ENCODE measurements at regions not wholly inside any gene's neighbourhood (a gene's known extent, or its start where the extent isn't known, plus 50 kb on each side); places are given as distances from the start of the nearest gene placed in this dataset.
A peak's percentile ranks its signal among the peaks of the same experiment; 100 is the strongest.

- H3K79me1 ChIP-seq (replicated peaks; ENCODE audit: low read length, poor library complexity, severe bottlenecking), result no peaks in the 10 kb centered on the region
- H2BK5ac ChIP-seq (ENCODE audit: low read depth, low read length, poor library complexity, severe bottlenecking), result no peak overlapping the region
- no peak overlapping the region for H3K18ac ChIP-seq (ENCODE audit: low read depth in 1 of 2, low read length in 2 of 2)
- H3K4me3 ChIP-seq (ENCODE audit: insufficient read depth in 1 of 2, low read depth in 1 of 2, low read length in 2 of 2), result peak overlapping the region in 1 of 2 experiments; percentile 34
- H3K27ac ChIP-seq (ENCODE audit: low read length, poor library complexity, severe bottlenecking), result no peak overlapping the region
- H3K4ac ChIP-seq (ENCODE audit: low read depth in 1 of 2, low read length in 2 of 2), result peak overlapping the region in 1 of 2 experiments; percentile 73
- no peak overlapping the region for H4K8ac ChIP-seq (ENCODE audit: low read length)
- H2BK120ac ChIP-seq (ENCODE audit: low read depth, low read length), result no peak overlapping the region
- no peaks in the 10 kb centered on the region for H3K9me3 ChIP-seq (ENCODE audit: control insufficient read depth, low read length)
- no peak overlapping the region for H2BK15ac ChIP-seq (ENCODE audit: low read depth, poor library complexity, severe bottlenecking)
- no peak overlapping the region for H2AFZ ChIP-seq (ENCODE audit: low read depth, low read length)
- H4K91ac ChIP-seq (ENCODE audit: low read length), result no peak overlapping the region
- 59% methylated on average over 1 of the region's 1 CpG for WGBS
- no peak for DNase-seq
- no peak overlapping the region for H3K4me2 ChIP-seq (ENCODE audit: low read length, poor library complexity, severe bottlenecking)
- peak overlapping the region in 1 of 2 experiments; percentile 98 for H3K23ac ChIP-seq (ENCODE audit: low read length in 2 of 2)
- no peaks in the 10 kb centered on the region for H3K27me3 ChIP-seq (ENCODE audit: control insufficient read depth in 1 of 2, insufficient read depth in 1 of 2, low read length in 2 of 2)
- peak overlapping the region; percentile 70 for H3K9ac ChIP-seq (ENCODE audit: low read length)
- peak overlapping the region in 1 of 2 experiments; percentile 39 for H2BK12ac ChIP-seq (ENCODE audit: low read length in 2 of 2)
- peak overlapping the region in 1 of 2 experiments; percentile 41 for H3K14ac ChIP-seq (ENCODE audit: low read length in 2 of 2)
- peaks cover 4% of the 10 kb centered on the region for H3K4me1 ChIP-seq (ENCODE audit: control insufficient read depth, insufficient read depth, low read depth, low read length)
- no peak overlapping the region for H2AK5ac ChIP-seq (ENCODE audit: low read length, severe bottlenecking)
- H3K36me3 ChIP-seq (ENCODE audit: control insufficient read depth in 1 of 2, insufficient read depth in 2 of 2, low read depth in 1 of 2, low read length in 2 of 2), result no peaks in the 10 kb centered on the region
Measured at GRCh38 chr12:89082370-89082753, 269.9 kb downstream of the DUSP6 start.

- 81% methylated on average over 2 of the region's 2 CpGs for WGBS
- DNase-seq, result no peak
- Histone ChIP-seq H3K27me3 (ENCODE audit: control insufficient read depth in 1 of 2, insufficient read depth in 1 of 2, low read length in 2 of 2) (no peaks in the 10 kb centered on the region), H3K27ac (ENCODE audit: low read length, poor library complexity, severe bottlenecking) (no peak overlapping the region), H3K4me1 (ENCODE audit: control insufficient read depth, insufficient read depth, low read depth, low read length) (peaks cover 4% of the 10 kb centered on the region), H3K14ac (ENCODE audit: low read length in 2 of 2) (peak overlapping the region in 1 of 2 experiments; percentile 41), H3K4me3 (ENCODE audit: insufficient read depth in 1 of 2, low read depth in 1 of 2, low read length in 2 of 2) (peak overlapping the region in 1 of 2 experiments; percentile 34), H3K23ac (ENCODE audit: low read length in 2 of 2) (peak overlapping the region in 1 of 2 experiments; percentile 98), H4K8ac (ENCODE audit: low read length) (no peak overlapping the region), H3K36me3 (ENCODE audit: control insufficient read depth in 1 of 2, insufficient read depth in 2 of 2, low read depth in 1 of 2, low read length in 2 of 2) (no peaks in the 10 kb centered on the region), H3K18ac (ENCODE audit: low read depth in 1 of 2, low read length in 2 of 2) (peak overlapping the region in 1 of 2 experiments; percentile 9), H2BK12ac (ENCODE audit: low read length in 2 of 2) (peak overlapping the region; percentile 39 to 78), H4K91ac (ENCODE audit: low read length) (no peak overlapping the region), H3K79me1 (replicated peaks; ENCODE audit: low read length, poor library complexity, severe bottlenecking) (no peaks in the 10 kb centered on the region), H2BK15ac (ENCODE audit: low read depth, poor library complexity, severe bottlenecking) (no peak overlapping the region), H2AFZ (ENCODE audit: low read depth, low read length) (no peak overlapping the region), H3K9me3 (ENCODE audit: control insufficient read depth, low read length) (no peaks in the 10 kb centered on the region), H3K4ac (ENCODE audit: low read depth in 1 of 2, low read length in 2 of 2) (peak overlapping the region in 1 of 2 experiments; percentile 73), H3K4me2 (ENCODE audit: low read length, poor library complexity, severe bottlenecking) (no peak overlapping the region), H2BK120ac (ENCODE audit: low read depth, low read length) (no peak overlapping the region), H3K9ac (ENCODE audit: low read length) (peak overlapping the region; percentile 70), H2AK5ac (ENCODE audit: low read length, severe bottlenecking) (peak overlapping the region; percentile 69), H2BK5ac (ENCODE audit: low read depth, low read length, poor library complexity, severe bottlenecking) (no peak overlapping the region)
Measured at GRCh38 chr12:89081719-89082369, 270.5 kb downstream of the DUSP6 start.

- Histone ChIP-seq H2AFZ (ENCODE audit: low read depth, low read length) (no peak overlapping the region), H3K4ac (ENCODE audit: low read depth in 1 of 2, low read length in 2 of 2) (no peak overlapping the region), H3K9ac (ENCODE audit: low read length) (peak overlapping the region; percentile 70), H2BK5ac (ENCODE audit: low read depth, low read length, poor library complexity, severe bottlenecking) (no peak overlapping the region), H3K4me2 (ENCODE audit: low read length, poor library complexity, severe bottlenecking) (no peak overlapping the region), H2BK120ac (ENCODE audit: low read depth, low read length) (no peak overlapping the region), H3K27ac (ENCODE audit: low read length, poor library complexity, severe bottlenecking) (no peak overlapping the region), H2BK12ac (ENCODE audit: low read length in 2 of 2) (no peak overlapping the region), H3K4me3 (ENCODE audit: insufficient read depth in 1 of 2, low read depth in 1 of 2, low read length in 2 of 2) (no peak overlapping the region), H4K8ac (ENCODE audit: low read length) (no peak overlapping the region), H3K27me3 (ENCODE audit: control insufficient read depth in 1 of 2, insufficient read depth in 1 of 2, low read length in 2 of 2) (no peaks in the 10 kb centered on the region), H3K79me1 (replicated peaks; ENCODE audit: low read length, poor library complexity, severe bottlenecking) (no peaks in the 10 kb centered on the region), H2BK15ac (ENCODE audit: low read depth, poor library complexity, severe bottlenecking) (no peak overlapping the region), H3K23ac (ENCODE audit: low read length in 2 of 2) (no peak overlapping the region), H2AK5ac (ENCODE audit: low read length, severe bottlenecking) (no peak overlapping the region), H3K18ac (ENCODE audit: low read depth in 1 of 2, low read length in 2 of 2) (no peak overlapping the region), H3K36me3 (ENCODE audit: control insufficient read depth in 1 of 2, insufficient read depth in 2 of 2, low read depth in 1 of 2, low read length in 2 of 2) (no peaks in the 10 kb centered on the region), H3K14ac (ENCODE audit: low read length in 2 of 2) (no peak overlapping the region), H3K4me1 (ENCODE audit: control insufficient read depth, insufficient read depth, low read depth, low read length) (peaks cover 4% of the 10 kb centered on the region), H3K9me3 (ENCODE audit: control insufficient read depth, low read length) (no peaks in the 10 kb centered on the region), H4K91ac (ENCODE audit: low read length) (no peak overlapping the region)
- peak; percentile 18 for DNase-seq
- 69% methylated on average over 3 of the region's 3 CpGs for WGBS
Measured at GRCh38 chr12:89080793-89081465, 271.4 kb downstream of the DUSP6 start.

- H2BK12ac ChIP-seq (ENCODE audit: low read length in 2 of 2), result no peak overlapping the region
- no peaks in the 10 kb centered on the region for H3K79me1 ChIP-seq (replicated peaks; ENCODE audit: low read length, poor library complexity, severe bottlenecking)
- H4K91ac ChIP-seq (ENCODE audit: low read length), result no peak overlapping the region
- H3K9ac ChIP-seq (ENCODE audit: low read length), result no peak overlapping the region
- no peak overlapping the region for H2BK120ac ChIP-seq (ENCODE audit: low read depth, low read length)
- no peaks in the 10 kb centered on the region for H3K27me3 ChIP-seq (ENCODE audit: control insufficient read depth in 1 of 2, insufficient read depth in 1 of 2, low read length in 2 of 2)
- no peak overlapping the region for H3K27ac ChIP-seq (ENCODE audit: low read length, poor library complexity, severe bottlenecking)
- H3K36me3 ChIP-seq (ENCODE audit: control insufficient read depth in 1 of 2, insufficient read depth in 2 of 2, low read depth in 1 of 2, low read length in 2 of 2), result no peaks in the 10 kb centered on the region
- no peak overlapping the region for H3K4me2 ChIP-seq (ENCODE audit: low read length, poor library complexity, severe bottlenecking)
- H3K18ac ChIP-seq (ENCODE audit: low read depth in 1 of 2, low read length in 2 of 2), result no peak overlapping the region
- H2AFZ ChIP-seq (ENCODE audit: low read depth, low read length), result no peak overlapping the region
- H2BK5ac ChIP-seq (ENCODE audit: low read depth, low read length, poor library complexity, severe bottlenecking), result no peak overlapping the region
- DNase-seq, result no peak
- H3K4me3 ChIP-seq (ENCODE audit: insufficient read depth in 1 of 2, low read depth in 1 of 2, low read length in 2 of 2), result no peak overlapping the region
- H3K4ac ChIP-seq (ENCODE audit: low read depth in 1 of 2, low read length in 2 of 2), result no peak overlapping the region
- no peaks in the 10 kb centered on the region for H3K9me3 ChIP-seq (ENCODE audit: control insufficient read depth, low read length)
- no peak overlapping the region for H2BK15ac ChIP-seq (ENCODE audit: low read depth, poor library complexity, severe bottlenecking)
- H3K4me1 ChIP-seq (ENCODE audit: control insufficient read depth, insufficient read depth, low read depth, low read length), result no peaks in the 10 kb centered on the region
- no peak overlapping the region for H2AK5ac ChIP-seq (ENCODE audit: low read length, severe bottlenecking)
- H3K23ac ChIP-seq (ENCODE audit: low read length in 2 of 2), result no peak overlapping the region
- no peak overlapping the region for H3K14ac ChIP-seq (ENCODE audit: low read length in 2 of 2)
- no CpG with 5 or more reads among the region's 2 CpGs for WGBS
- H4K8ac ChIP-seq (ENCODE audit: low read length), result no peak overlapping the region
Measured at GRCh38 chr12:89075880-89076540, 276.3 kb downstream of the DUSP6 start.
